ENCODE measurements at regions not wholly inside any gene's neighbourhood (a gene's known extent, or its start where the extent isn't known, plus 50 kb on each side); places are given as distances from the start of the nearest gene placed in this dataset.

GRCh38 chr4:140809676-140810075, 53.5 kb upstream of the TBC1D9 start:
- DNase-seq (ENCODE audit: missing footprints) (no peak), ATAC-seq (no peak)
- intact Hi-C loops (cut with DNase I): no loop called here

GRCh38 chr4:140808256-140808655, 52.1 kb upstream of the TBC1D9 start:
- DNase-seq (ENCODE audit: missing footprints) (no peak), ATAC-seq (no peak)
- intact Hi-C loops (cut with DNase I): no loop called here

GRCh38 chr4:140807491-140808252, 51.5 kb upstream of the TBC1D9 start:
- no peak for DNase-seq (ENCODE audit: missing footprints)
- peak; percentile 42 for ATAC-seq
- intact Hi-C loops (cut with DNase I): no loop called here

- DNase-seq (ENCODE audit: missing footprints) (no peak), ATAC-seq (no peak)
- intact Hi-C loops (cut with DNase I): no loop called here
Measured at GRCh38 chr4:140806163-140806562, 50.0 kb upstream of the TBC1D9 start.

Data from Right ventricle myocardium inferior (tissue), 1 donor.